HK-2 (cell line): ENCODE measurements at regions not wholly inside any gene's neighbourhood (a gene's known extent, or its start where the extent isn't known, plus 50 kb on each side); places are given as distances from the start of the nearest gene placed in this dataset.
A peak's percentile ranks its signal among the peaks of the same experiment; 100 is the strongest.

Experiments
- DNase-seq: peaks from one replicate; pipeline ENCODE4 v3.0.0-alpha.2; 2018; ENCODE audit not compliant: unreplicated experiment

DNA sequence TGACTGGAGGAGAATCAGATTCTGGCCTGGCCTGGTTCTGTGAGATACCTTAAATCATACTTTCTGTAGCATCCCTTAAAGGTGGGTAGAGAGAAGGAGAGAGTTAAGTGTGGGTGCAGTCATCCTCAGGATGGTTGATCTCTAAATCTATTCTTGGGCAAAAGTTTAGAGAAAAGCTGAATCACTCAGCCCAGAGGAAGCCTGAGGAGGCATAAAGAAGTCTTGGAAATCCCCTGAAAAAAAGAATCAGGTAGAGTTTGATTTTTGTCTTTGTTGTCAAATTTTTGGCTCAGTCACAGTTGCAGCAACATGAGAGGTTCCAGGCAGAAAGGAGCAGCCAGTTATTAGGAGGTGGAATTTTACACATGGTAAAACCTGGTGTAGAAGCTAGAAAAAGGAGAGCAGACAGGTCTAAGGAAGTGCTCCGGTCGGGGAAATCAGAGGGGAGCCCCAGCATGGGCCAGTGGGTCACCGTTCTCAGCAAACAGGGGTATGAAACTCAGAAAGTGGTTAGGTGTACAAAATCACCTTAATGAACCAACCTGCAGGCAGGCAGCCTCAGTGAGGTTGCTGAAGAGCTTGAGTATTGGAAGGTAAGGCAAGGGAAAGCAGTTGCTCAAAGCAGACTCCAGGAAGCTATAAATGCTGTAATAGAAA lies 116.2 kb upstream of the CNTLN start:
- no peak for DNase-seq

GRCh38 chr9:17017931-17018491 lies 116.8 kb upstream of the CNTLN start:
- DNase-seq: no peak

GRCh38 chr9:17013891-17014290 lies 120.9 kb upstream of the CNTLN start:
- DNase-seq: no peak

GRCh38 chr9:17013010-17013409 lies 121.8 kb upstream of the CNTLN start:
- DNase-seq: no peak

- no peak for DNase-seq
Measured at GRCh38 chr9:17011880-17012279, 123.0 kb upstream of the CNTLN start.

DNA sequence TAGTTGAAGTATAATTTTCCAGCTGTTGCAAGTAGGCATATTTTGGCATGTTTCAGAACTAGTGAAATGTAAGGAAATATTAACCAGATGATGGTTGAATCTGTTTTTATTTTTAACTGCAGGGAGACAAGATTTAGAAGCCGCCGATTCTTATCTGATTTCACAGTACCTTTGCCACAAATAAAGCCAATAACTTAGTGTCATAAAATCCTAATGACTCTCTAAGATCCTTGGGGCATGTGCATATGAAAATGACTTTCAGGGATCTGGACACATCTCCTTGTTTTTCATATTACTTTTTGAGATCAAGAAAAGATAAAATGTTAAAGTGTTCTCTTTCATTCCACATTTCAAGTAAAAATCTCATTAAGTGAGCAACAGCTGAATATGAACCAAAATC lies 125.8 kb upstream of the CNTLN start:
- DNase-seq: no peak

DNA sequence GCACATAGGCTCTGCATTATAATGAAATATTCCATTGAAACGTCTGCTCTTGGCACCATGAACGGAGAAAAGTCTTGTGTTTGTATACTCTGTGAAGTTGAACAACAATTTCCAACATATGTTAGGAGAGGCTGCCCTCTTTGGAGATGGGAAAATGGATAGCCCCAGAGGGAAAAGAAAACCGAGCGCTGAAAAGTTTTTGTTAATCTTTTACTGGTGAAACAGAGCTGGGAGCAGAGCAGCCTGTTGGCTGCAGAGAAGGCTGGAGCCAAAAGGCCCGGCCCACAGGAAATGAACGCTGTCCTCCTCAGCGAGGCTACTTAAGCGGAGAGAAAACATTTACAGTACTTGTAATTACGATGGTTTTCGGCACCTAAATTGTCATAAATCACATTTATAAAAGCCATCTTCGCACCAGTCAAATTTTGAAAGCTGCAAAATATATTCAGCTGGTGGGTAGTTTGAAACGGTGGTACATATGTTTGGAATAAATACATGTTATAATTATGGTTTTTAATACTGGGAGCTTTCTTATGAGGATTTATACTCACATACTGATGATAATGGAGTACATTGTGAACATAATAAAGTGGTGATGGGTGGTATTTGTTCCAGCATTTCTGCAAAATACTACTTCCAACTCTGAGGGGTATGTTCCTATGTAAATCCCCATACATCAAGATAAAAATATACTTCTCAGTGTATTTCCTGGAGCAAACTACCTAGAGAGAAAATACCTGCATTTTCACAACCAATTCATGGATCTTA lies 129.6 kb upstream of the CNTLN start:
- DNase-seq: peak; percentile 60

GRCh38 chr9:17004500-17004899 lies 130.3 kb upstream of the CNTLN start:
- DNase-seq: peak; percentile 17

GRCh38 chr9:17003576-17004240 lies 131.1 kb upstream of the CNTLN start:
- DNase-seq: no peak

- no peak for DNase-seq
Measured at GRCh38 chr9:16996901-16997491, 126.5 kb upstream of the BNC2 start.

GRCh38 chr9:16992138-16992537 lies 121.7 kb upstream of the BNC2 start:
- DNase-seq: no peak

DNA sequence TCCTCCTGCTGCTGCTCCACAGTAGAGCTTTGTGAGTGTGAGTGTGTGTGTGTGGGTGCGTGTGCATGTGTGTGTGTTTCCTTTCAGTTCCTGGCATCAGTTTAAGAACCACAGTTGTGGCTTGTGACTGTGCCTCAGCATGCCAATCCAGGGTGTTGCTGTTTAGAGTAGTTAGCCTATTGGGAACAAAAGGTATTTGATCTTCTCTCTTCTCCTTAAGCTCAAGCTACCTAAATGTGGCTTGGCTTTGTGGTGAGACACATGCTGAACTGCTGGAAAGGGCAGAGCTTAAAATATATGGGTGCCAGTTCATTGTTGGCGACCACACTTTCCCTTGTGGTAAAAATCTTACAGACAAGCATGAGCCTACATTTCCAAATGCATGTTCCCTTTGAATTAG lies 116.6 kb upstream of the BNC2 start:
- DNase-seq: no peak

- no peak for DNase-seq
Measured at GRCh38 chr9:16986556-16986955, 116.1 kb upstream of the BNC2 start.

DNA sequence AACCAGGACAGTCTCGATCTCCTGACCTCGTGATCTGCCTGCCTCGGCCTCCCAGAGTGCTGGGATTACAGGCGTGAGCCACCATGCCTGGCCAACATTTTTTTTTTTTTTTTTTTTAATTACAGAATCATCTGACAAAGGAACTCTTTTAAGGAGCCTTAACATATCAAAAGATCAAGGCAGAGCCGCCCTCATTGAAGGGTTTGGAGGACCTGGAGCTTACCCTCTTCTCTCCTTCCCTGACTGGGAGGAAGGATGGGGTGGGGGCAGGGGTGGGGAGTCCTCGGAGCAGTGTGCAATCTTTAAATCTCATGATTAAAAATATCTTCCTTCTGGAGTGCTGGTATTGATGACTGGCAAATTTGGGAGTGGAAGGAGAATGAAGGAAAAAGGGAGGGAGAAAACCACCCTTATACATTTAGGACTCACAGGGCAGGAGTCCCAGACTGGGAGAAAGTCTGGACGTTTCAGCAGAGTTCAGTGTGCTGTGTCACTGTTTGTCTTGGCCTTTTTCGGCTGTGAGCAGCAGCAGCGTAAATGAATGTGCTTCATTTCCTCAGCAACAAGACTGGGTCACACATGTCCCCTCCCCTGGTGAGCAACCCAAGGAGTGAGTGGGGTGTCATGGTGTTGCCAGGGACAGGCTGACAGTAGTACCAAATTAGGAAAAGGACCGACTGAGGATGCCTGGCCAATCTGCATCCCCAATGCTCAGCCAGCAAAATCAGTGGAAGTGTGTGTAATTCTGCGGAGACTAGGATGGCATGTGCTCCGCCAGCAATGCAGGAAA lies 115.3 kb upstream of the BNC2 start:
- no peak for DNase-seq

DNA sequence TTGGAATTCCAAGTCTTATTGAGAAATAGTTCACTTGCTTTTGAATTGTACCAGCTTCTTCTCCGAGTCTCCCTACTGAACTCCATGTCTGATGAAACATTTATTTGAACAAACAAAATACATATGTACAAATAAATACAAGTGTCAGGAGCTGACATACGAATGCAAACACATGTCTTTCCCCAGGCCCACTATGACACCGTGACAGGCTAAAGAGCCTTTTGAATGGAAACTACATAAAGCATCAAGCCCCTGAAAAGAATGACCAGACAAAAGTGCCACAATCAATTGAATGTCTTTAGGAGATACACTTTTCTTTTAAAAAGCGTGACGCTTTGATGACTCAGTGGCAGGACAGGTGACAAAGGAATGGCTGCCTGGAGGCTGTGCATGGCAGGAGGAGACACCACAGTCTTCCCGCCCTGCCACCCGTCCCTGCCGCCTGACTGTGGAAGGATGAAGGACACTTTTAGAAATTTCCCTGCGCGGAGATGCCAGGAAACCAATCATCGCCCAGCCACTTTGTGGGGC lies 112.4 kb upstream of the BNC2 start:
- no peak for DNase-seq

- DNase-seq: no peak
Measured at GRCh38 chr9:16976427-16976826, 106.0 kb upstream of the BNC2 start.

GRCh38 chr9:16974436-16974835 lies 104.0 kb upstream of the BNC2 start:
- DNase-seq: no peak

- no peak for DNase-seq
Measured at GRCh38 chr9:16970321-16970720, 99.9 kb upstream of the BNC2 start.

DNA sequence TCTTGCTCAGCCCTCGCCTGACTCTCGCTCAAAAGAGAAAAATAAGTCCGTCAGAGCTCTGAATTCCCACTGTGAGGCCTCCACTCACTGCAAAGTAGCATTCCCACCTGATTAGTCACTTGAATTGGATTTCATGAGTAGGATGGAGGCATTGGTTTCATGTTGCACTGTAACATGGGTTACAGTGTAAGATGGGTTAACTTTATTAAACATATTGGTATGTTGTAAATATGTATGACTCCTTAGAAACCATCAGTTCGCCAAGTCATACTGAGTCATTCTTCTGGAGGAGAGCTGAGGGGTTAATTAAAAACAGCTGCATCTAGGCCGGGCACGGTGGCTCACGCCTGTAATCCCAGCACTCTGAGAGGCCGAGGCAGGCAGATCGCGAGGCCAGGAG lies 93.8 kb upstream of the BNC2 start:
- no peak for DNase-seq

DNA sequence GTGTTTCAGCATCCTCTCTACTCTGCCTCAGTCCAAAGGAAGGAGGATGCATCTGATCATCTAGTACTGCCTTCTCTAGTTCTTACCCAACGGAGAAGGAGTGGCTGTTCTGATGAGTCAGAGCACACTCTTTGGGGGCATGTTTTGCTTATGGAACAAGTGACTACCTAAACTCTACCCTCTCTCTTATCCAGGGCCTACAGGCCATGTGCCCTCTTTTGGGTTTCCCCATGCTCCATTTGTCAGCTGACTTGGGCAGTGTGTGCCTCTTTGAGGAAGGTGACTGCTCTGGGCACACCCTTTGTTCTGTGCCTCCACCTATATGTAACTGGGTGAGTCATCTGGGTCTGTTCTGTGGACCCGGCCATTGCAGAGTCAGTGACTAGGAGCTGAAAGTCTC lies 89.6 kb upstream of the BNC2 start:
- DNase-seq: no peak

DNA sequence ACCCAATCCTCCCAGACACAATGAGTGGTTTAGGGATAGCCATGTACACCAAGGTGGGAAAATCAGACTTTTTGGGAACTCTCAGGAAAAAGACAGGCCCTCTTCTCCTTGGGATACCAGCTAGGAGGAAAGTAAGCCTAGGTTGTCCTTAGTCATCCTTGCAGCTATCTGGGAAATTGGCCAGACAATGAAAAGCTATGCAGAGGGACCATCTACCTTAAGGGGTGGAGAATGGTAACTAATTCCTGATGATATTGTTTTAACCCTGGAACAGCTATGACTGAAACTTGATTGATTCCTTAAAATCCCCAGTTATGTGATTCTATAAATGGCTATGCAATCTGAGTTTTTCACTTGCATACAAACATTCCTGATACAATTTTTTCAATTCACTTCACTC lies 88.9 kb upstream of the BNC2 start:
- no peak for DNase-seq
